ENCODE measurements at regions not wholly inside any gene's neighbourhood (a gene's known extent, or its start where the extent isn't known, plus 50 kb on each side); places are given as distances from the start of the nearest gene placed in this dataset.

DNA sequence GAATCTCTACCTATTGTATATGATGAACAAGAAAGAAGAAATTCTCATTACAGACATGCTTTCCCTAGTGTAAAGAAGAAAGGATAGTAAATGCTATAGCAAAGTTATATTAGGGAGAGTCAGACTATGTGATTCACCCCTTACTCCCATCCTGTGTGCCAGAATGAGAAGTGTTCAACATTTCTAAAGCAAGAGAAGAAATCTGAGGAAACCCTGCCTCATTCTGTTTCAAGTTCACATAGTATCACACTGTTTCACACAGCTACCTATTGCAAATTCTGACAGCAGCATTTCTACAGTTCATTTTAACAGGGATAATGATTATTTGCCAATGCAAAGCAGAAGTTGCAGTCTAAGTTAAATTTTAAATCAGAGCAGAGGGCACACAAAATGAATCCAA, 267.2 kb upstream of the TCF21 start:
- TF ChIP-seq, protein P1, sequence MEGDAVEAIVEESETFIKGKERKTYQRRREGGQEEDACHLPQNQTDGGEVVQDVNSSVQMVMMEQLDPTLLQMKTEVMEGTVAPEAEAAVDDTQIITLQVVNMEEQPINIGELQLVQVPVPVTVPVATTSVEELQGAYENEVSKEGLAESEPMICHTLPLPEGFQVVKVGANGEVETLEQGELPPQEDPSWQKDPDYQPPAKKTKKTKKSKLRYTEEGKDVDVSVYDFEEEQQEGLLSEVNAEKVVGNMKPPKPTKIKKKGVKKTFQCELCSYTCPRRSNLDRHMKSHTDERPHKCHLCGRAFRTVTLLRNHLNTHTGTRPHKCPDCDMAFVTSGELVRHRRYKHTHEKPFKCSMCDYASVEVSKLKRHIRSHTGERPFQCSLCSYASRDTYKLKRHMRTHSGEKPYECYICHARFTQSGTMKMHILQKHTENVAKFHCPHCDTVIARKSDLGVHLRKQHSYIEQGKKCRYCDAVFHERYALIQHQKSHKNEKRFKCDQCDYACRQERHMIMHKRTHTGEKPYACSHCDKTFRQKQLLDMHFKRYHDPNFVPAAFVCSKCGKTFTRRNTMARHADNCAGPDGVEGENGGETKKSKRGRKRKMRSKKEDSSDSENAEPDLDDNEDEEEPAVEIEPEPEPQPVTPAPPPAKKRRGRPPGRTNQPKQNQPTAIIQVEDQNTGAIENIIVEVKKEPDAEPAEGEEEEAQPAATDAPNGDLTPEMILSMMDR (IDR thresholded peaks at IDR 0.05; ENCODE audit: extremely low read depth in 1 of 2, insufficient read depth in 1 of 2, low read depth in 1 of 2, low read length in 2 of 2), result no peak
- TF ChIP-seq POLR2A (IDR thresholded peaks at IDR 0.05; ENCODE audit: low read depth, low read length), result no peak
- no peak for TF ChIP-seq POLR2AphosphoS5 (IDR thresholded peaks at IDR 0.05; ENCODE audit: insufficient read depth, low read depth, low read length)
- TF ChIP-seq, protein P2, sequence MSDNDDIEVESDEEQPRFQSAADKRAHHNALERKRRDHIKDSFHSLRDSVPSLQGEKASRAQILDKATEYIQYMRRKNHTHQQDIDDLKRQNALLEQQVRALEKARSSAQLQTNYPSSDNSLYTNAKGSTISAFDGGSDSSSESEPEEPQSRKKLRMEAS (IDR thresholded peaks at IDR 0.05; ENCODE audit: insufficient read depth, insufficient read length), result no peak
- no peak for TF ChIP-seq FOS (IDR thresholded peaks at IDR 0.05; ENCODE audit: borderline replicate concordance, insufficient read depth, low read length)
